Activated CD4-positive, alpha-beta T cell treated with anti-CD3 and anti-CD28 coated beads, Interleukin-2, Interleukin-4, amounts not matched to agents 100 ng/mL and 50 ng/mL, durations not matched to agents 16 hours and 8 hours (primary cell): ENCODE measurements at regions not wholly inside any gene's neighbourhood (a gene's known extent, or its start where the extent isn't known, plus 50 kb on each side); places are given as distances from the start of the nearest gene placed in this dataset.
"Not testable (repeated sequence)": the region's sequence is repeated elsewhere in the genome, so short reads cannot be mapped to it uniquely, and the experiment has no call there.

Experiments
- DNase-seq: peaks from one replicate; pipeline ENCODE4 v3.0.0-alpha.2; 2020; ENCODE audit warnings: low spot score

DNA sequence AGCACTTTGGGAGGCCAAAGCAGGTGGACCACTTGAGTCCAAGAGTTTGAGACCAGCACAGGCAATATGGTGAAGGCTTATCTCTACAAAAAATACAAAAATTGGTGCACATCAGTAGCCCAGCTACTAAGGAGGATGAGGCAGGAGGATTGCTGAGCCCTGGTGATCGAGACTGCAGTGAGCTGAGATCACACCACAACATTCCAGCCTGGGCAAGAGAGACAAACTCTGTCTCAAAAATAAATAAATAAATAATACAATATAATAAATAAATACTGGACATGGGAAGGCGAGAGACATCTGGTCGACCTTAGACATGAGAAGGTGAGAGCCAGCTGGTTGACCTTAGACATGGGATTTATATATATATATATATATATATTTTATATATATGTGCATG lies 119.8 kb upstream of the SLC38A4 start:
- no peak for DNase-seq

DNA sequence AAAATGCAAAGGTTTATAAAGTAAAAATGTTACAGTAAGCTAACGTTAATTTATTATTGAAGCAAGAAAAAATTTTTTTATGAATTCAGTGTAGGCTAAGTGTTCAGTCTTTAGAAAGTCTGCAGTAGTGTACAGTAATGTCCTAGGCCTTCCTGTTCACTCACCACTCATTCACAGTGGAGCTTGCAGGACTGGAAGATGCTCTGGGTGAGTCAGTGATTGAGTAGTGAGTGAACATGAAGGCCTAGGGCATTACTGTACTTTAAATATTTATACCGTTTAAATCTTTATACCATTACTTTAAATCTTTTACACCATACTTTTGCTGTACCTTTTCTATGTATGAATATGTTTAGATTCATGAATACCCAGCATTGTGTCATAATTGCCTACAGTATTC lies 120.3 kb upstream of the SLC38A4 start:
- no peak for DNase-seq

DNA sequence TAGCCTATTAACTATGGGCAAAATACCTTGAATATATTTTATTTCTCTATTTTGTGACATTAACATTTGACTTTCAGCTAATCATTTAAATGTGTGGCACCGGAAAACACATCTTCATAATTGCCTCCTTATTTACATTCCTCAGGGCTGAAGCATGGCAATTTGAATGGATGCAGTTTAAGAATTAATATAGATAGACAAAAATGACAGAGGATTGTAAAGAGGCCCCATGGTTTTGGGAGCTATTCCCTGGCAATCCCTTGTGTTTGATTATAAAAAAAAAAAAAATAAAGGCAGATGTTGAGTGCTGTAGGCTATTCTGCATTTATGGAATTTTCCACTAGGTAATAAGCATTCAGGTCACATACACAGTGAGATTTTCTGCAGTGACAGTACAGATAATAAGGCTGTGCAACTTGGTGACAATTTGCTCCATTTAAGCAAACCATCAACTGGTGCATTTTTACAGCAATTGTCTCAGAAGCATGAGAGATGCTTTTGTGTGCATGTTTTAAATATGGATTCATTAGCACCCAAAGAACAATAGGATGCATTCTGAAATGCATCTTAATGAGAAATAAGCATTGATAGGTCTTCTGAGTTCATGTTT lies 123.2 kb upstream of the SLC38A4 start:
- DNase-seq: no peak

DNA sequence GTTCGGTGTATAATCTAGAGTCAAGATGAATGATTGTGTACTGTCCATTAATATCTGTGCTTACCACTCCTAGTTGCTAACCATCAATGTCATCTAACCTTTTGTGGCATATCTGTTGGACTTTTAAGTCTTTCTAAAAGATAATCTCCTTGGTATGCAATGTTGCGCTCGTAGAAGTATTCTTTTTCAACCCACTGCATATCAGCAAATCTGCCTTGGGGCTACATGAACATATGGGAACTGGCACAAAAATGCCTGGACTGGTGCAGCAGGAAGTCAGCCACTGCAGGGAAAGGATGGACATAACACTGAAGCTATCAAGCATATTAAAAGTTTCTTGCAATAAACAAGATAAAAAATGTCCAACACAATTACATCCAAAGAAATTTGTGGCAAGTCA lies 124.3 kb upstream of the SLC38A4 start:
- no peak for DNase-seq

DNA sequence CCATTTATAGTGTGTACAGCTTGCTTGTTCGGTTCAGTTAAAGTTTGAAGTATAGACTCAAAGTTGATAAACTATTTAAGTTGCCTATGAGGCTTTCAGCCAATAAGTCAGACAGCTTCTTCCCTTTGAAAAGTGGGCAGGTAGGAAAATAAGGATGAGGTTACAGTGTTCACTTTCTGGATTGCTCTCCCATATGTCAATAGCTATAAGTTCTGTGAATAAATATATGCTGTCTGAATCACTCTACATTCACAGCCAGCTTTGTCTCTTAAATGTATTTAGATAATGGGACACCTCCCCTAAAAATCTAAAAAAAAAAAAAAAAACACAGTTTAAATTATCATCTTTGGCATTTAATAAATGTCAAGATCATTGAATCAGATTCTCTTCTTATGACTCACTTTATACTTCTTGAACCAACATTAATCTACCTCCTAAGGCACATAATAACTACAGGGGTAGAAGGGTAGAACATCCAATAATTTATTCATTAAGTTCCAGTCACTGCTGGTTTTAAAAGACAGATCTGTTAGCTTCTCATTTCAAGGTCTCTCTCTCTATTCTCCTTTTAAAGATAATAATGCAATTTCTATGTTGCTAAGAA lies 126.4 kb upstream of the PCED1B start:
- no peak for DNase-seq

DNA sequence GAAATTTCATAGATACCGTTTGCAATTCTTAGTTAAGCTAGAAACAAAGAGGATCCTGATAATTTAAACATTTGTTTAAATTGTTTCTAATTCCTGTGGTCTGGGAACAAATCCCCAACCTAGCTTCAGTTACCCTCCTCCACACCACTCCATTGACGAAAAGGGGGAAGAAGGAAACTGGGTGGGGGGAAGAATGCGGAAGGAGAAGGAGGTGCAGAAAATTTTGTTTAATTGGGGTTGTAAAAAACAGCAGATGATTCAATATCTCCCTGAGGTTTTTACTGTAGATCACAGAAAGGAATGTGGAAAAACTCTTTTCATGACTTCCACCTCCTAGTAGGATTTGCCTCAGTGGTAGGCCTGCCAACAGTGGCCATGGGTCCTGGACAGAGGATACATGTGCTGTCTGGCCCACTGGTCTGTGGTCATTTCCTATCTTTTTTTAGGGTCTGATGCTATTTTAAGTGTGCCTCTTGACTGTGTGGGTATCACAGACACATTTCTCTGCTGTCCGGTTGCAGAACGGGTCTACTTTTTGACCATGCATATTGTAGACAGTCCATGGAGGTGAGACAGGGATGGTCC lies 122.9 kb upstream of the PCED1B start:
- no peak for DNase-seq

DNA sequence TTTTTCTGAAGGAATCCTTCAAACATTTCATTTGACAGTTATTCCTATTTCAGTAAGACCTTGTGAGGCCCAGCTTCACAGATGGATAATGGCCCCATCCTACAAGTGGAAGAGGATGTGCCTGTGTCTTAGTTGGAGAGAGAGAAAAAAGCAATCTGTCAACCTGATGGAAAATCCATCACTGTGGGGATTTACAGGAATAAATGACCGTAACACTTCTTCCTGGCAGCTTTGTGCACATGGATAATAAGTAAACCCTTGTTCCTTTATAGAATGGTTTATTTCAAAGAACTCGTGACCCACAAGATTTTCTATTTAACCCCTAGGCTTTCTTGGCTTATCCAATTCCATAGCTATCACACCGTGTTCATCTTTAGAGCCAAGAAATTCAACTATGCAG lies 121.4 kb upstream of the PCED1B start:
- DNase-seq: no peak

DNA sequence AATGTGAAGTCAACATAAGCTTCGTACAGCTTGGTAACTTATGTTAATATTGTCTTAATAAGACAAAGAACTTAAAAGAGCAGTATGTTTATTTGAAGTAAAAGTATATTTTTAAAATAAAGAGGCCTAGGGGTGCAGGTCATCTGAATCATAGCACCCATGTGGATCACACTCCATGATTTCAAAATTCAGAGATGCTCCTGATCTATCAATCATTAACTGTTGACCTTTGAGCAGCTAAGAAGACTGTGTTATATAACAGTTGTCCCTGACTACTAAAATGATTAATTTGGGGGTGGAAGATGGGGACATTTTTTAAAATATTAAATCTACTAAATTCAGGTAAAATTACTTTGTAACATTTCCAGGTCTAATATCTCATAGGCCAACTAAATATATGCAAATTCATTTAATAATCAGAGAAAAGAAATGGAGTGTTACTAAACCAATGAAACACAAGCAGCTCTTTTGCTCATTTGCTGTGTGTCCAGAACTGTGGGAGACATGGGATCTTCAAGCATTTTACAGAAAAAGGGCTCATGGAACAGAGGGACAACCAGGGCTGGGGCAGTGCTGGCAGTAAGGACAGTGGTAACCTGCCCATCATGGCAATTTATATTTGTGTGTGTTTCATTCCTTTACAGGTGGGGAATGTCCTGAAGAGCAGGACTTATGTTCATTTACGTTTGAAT lies 120.7 kb upstream of the PCED1B start:
- no peak for DNase-seq

DNA sequence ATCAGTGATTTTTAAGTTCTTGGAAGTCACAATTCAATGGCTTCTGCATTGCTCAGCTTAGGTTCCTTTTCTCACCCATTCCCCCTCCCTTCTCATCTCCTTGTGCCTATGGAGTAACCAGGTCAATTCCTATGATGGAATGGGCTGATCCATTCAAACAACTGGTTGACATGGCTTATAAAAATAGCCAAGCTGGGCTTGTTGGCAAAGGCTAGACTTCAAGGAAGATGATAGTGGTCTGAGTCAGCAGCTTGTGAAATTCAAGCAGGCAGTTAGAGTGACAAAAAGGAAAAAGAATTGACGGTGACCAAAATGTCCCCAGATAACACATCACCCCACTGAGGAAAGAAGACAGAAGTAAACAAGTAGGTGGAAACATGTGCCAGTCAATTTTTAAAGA lies 119.9 kb upstream of the PCED1B start:
- no peak for DNase-seq

DNA sequence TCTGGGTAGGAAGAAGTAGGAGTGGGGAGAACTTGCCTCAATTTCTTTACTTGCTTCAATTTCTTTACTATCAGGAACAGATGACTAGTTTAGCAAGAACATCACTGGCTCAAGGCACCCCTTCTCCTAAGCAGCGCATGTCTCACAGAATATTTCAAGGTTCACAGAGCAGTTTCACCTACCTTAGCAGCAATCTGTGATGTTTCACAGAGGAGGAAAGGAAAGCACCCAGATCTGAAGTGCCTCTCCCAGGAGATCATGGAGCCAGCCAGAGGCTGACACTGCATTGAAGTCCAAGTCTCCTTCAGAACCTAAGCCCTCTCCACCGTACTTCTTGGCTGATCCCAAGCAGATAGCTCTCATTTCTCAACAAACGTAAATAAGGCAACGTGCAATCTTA lies 118.7 kb upstream of the PCED1B start:
- no peak for DNase-seq

DNA sequence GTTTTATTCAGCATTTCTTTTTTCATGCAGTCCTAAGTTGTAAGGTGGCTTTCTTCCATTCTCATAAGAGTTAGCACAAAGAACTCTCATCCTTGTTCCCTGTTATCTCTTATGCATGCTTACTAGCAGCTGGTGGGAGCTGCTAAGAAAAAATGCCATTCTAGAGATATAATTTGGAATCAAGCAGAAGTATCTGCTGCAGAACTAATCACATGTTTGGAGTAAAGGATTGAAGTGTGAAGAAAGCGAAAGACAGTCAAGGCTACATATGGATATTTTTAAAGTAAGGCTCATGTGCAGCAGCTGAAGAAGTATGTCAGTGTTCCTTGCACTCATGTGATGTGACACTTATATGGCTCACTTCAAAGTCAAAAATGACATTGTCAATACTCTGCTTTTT lies 116.2 kb upstream of the PCED1B start:
- DNase-seq: no peak

DNA sequence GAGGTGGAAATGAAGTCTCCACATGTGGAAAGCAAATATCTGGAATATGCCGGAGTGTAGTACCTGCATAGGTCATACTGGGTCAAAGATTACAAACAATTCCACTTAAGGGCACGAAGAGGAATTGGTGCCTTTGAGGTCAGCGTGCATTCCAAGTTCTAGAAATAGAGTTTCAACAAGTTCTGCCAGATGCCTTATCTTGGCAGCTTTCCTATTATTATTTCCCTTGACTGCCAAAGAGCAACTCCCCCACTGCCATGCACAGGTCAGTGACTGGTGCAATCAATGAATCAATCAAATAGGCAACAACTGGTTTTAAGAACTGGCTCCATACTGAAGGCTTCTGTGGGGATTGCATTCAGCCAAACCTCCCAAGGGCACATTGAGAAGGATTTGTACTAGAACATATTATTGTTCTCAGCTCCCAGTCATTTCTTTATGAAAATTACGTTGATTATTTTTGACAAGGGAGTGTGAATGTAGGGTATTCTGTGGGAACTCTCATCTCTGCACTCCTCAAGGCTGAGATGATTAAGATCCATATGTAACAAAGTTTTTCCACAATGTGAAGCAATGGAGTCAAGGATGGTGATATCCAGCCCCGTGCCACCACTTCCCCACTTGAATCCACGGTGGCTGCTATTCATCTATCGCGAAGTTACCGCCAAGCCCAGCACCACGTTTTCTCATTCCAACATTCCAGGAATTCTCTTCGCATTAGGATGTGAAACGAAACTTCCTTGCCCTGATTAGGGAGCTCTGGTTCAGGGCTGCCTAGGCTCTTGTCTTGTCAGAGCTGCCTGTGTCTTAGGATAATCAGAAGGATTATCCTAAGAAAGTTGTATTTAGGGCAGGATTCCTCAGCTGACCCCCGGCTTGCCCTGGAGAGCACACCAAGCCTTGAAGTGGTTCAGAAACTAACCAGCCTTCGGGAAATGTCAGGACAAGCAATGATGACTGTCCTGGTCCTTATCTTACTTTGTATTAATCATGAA lies 115.1 kb upstream of the PCED1B start:
- DNase-seq: no peak

DNA sequence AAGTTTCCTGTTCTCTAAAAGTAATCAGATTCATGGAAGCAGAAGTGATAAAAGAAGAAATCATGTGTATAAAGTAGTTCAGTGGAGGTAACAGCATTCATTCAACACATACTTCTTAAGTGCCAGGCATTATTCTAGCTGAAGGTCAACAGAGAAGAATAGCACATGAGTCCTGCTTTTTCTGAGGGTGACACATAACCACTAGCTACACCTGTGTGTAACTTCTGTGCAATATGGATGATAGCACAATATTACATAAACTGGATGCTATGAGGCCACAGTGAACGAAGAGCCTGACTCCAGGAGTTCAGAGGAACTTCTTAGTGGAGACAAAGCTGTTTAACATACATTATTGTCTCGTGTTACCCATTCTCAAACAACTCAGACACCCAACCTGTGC lies 114.3 kb upstream of the PCED1B start:
- DNase-seq: no peak

DNA sequence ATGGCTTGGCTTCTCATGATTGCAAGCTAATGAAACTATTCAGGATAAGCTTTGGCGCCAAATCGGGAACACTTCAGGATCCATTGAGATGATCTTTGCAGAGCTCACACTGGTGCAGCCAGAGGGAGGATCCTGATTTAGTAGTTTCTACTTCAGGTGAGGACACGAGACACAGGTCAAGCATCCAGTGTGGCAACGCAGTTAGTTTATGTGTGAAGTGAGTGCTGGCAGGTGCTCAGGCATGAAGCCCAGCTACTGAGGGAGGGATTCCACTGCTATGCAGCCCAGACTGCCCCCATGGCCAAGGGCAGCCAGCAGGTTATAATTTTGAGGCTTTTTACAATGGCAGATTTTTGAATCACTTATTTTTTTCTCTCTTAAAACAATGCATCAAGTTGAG lies 113.5 kb upstream of the PCED1B start:
- no peak for DNase-seq

DNA sequence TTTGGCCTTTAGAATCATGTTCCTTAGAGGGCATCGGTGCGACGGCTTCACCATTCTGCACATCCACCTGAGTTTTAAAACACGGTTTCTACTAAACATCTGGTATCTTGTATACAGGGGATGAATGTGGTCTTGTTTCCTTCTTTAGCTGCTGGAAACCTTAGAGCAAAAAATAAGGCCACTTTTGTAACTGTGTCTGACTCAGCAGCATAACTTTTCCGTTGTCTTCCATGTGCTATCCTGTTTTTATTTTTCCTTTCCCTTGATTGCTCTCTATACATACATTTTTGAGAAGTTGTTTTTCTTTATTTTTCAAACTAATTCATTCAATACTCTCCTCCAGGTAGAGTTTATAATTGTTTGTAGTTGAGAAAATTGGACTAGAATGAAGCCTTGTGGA lies 108.8 kb upstream of the PCED1B start:
- DNase-seq: no peak

DNA sequence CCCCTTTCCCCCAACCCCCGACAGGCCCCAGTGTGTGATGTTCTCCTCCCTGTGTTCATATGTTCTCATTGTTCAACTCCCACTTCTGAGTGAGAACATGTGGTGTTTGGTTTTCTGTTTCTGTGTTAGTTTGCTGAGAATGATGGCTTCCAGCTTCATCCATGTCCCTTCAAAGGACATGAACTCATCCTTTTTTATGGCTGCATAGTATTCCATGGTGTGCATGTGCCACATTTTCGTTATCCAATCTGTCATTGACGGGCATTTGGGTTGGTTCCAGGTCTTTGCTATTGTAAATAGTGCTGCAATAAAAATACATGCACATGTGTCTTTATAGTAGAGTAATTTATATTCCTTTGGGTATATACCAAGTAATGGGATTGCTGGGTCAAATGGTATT lies 105.5 kb upstream of the PCED1B start:
- DNase-seq: not testable (repeated sequence)

DNA sequence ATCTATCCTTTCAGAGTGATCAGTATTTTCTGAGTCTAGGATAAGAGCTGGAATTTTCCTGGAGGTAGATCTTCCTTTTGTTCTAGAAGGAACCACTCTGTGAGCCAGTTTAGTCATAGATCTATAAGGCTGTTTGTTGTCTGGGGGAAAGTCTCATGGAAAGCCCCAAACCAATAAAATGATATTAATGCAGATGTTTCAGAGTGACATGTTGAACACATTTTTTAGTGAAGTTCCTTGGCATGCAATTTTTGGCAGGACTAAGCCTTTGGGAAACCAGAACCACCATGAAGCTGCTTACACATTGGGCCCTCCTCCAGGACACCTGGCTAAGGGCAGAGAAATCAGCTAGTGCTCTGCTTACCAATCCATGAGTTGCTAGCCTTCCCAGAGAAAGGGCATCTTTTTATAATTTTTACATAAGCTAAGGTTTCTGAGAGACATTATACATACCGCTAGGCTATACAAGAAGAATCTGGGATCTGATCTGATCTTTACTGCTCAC lies 101.5 kb upstream of the PCED1B start:
- DNase-seq: no peak

DNA sequence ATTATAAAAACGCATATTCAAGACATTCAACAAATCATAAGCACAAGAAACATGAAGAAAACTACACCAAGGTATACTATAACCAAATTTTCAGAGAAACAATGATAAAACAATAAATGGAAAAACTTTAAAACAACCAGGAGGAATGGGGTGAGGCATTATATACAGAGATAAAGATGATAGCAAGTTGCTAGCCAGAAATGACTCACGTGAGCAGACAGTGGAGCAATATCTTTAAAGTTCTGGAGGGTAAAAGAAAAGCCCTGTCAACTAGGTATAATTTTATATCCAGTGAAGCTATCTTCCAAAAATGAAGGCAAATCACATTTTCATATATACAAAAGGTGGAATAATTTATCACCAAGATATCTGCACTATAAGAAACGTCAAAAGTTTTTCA lies 97.8 kb upstream of the PCED1B start:
- no peak for DNase-seq

DNA sequence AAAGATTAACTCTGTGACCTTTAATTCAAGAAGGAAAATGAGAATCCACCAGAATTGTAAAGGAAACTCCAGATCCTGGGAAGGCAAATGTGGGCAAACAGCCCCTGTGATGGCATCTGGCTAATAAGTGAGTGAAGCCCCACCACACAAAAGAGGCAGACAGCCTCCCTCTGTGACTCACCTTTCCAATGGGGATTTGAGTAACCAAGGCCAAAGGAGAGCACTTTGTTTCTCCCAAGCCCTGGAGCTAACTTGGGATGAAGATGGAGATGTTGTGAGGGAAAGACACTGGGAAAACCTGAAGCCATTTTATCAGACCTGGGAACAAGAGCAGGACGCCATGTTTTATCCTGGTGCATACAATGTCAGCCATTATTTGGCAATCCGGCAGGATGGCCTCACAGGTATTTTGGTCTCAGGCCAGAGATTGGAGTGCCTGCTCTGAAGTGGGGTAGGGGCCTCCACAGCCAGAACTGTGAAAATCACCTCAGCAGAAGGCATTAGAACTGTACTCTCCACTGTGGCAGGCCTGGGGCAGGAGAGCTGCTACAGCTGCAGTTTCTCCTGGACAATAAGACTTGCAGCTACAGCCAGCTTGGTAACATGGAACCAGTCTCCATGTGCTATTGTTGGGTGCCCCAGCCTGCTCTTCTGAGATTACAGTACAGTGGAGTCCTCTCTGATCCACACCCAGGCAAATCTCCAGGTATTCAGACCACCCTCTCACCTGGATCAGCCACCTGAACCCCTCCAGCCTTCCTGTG lies 96.6 kb upstream of the PCED1B start:
- no peak for DNase-seq

DNA sequence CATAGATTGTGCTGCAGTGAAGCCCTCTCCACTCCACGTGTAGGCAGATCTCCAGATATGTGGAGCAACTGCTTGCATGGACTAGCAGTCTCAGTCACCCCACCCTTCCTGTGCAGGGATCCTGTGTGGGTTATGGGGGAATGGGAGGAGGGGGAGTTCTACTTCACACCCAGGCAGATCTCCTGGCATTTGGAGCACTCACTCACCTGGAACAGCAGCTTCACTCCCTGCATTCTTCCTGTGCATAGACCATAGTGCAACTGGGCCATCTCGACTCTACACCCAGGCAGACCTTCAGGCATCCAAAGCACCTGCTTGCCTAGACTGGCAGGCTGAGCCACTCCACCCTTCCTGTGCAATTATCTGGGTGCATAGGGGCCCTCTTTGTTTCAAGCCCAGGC lies 96.0 kb upstream of the PCED1B start:
- DNase-seq: no peak
